A172 (cell line): ENCODE measurements at regions not wholly inside any gene's neighbourhood (a gene's known extent, or its start where the extent isn't known, plus 50 kb on each side); places are given as distances from the start of the nearest gene placed in this dataset.

Experiments
- DNase-seq: peaks from one replicate; pipeline ENCODE4 v3.0.0-alpha.2; 2015; ENCODE audit warnings: low spot score

GRCh38 chr4:112847781-112848180 lies 201.7 kb upstream of the ANK2 start:
- DNase-seq = no peak

- no peak for DNase-seq
Measured at GRCh38 chr4:112848911-112849310, 200.5 kb upstream of the ANK2 start.

GRCh38 chr4:112852601-112853000 lies 196.9 kb upstream of the ANK2 start:
- no peak for DNase-seq

- DNase-seq = no peak
Measured at GRCh38 chr4:112853662-112854256, 195.7 kb upstream of the ANK2 start.

- DNase-seq = no peak
Measured at GRCh38 chr4:112854420-112854819, 195.0 kb upstream of the ANK2 start.

- DNase-seq = no peak
Measured at GRCh38 chr4:112855058-112855457, 194.4 kb upstream of the ANK2 start.

- DNase-seq = peak; percentile 83
Measured at GRCh38 chr4:112857461-112857860, 192.0 kb upstream of the ANK2 start.

- no peak for DNase-seq
Measured at GRCh38 chr4:112858751-112859150, 190.7 kb upstream of the ANK2 start.

- no peak for DNase-seq
Measured at GRCh38 chr4:112859456-112860184, 189.8 kb upstream of the ANK2 start.

GRCh38 chr4:112860830-112861690 lies 188.4 kb upstream of the ANK2 start:
- DNase-seq = no peak

- DNase-seq = no peak
Measured at GRCh38 chr4:112861691-112862674, 187.5 kb upstream of the ANK2 start.

GRCh38 chr4:112865443-112865842 lies 184.0 kb upstream of the ANK2 start:
- DNase-seq = no peak

- DNase-seq = no peak
Measured at GRCh38 chr4:112876316-112876715, 173.1 kb upstream of the ANK2 start.

GRCh38 chr4:112881842-112882241 lies 167.6 kb upstream of the ANK2 start:
- no peak for DNase-seq

- DNase-seq = no peak
Measured at GRCh38 chr4:112882286-112882685, 167.2 kb upstream of the ANK2 start.

GRCh38 chr4:112884406-112884805 lies 165.0 kb upstream of the ANK2 start:
- no peak for DNase-seq

GRCh38 chr4:112885897-112886296 lies 163.6 kb upstream of the ANK2 start:
- DNase-seq = no peak

GRCh38 chr4:112888622-112889021 lies 160.8 kb upstream of the ANK2 start:
- DNase-seq = no peak

- DNase-seq = no peak
Measured at GRCh38 chr4:112889199-112889598, 160.3 kb upstream of the ANK2 start.

GRCh38 chr4:112889619-112890527 lies 159.6 kb upstream of the ANK2 start:
- no peak for DNase-seq
